PC-3 (cell line): ENCODE measurements at regions not wholly inside any gene's neighbourhood (a gene's known extent, or its start where the extent isn't known, plus 50 kb on each side); places are given as distances from the start of the nearest gene placed in this dataset.

Experiments
- ATAC-seq: fragments of 200-7000 bp; cut with Tn5 transposase; 2 replicates; pipeline ENCODE4 v1.9.1; 2020; ENCODE audit warnings: mild to moderate bottlenecking, moderate library complexity
- BruUV-seq: library from RNA; stranded (reverse); fragments of 400-500 nt; replicated peaks from 2 replicates; lab custom pipeline; 2021; lab: Mats Ljungman, UMichigan
- CTCF ChIA-PET: fragments of 300-600 bp; sonication (Branson Sonifier 250); formaldehyde crosslinking; loops from one replicate; lab custom pipeline; 2022; ENCODE audit warnings: antibody characterized with exemption; lab: Charles Lee
- POLR2A ChIA-PET: fragments of 300-600 bp; sonication (Branson Sonifier 250); formaldehyde crosslinking; loops from one replicate; lab custom pipeline; 2022; ENCODE audit warnings: antibody characterized with exemption; ENCODE audit not compliant: unreplicated experiment; lab: Charles Lee
- DNase-seq: peaks from one replicate; pipeline ENCODE4 v3.0.0-alpha.2; 2015
- H2AFZ ChIP-seq: fragments of 300-600 bp; sonication (generic); 2 replicates; pipeline ENCODE4 v1.6.0; 2016; ENCODE audit warnings: antibody characterized with exemption, low read length
- H3F3A ChIP-seq: fragments of 300-600 bp; sonication (generic); one replicate; pipeline ENCODE4 v1.6.0; 2017; ENCODE audit warnings: antibody characterized with exemption, low read length, control low read depth, mild to moderate bottlenecking; ENCODE audit not compliant: unreplicated experiment
- H3K27ac ChIP-seq: fragments of 300-600 bp; sonication (generic); 2 replicates; pipeline ENCODE4 v1.5.1; 2016; ENCODE audit warnings: mild to moderate bottlenecking, low read length
- H3K27me3 ChIP-seq: fragments of 300-600 bp; sonication (generic); 2 replicates; pipeline ENCODE4 v1.6.1; 2016; ENCODE audit warnings: low read length, mixed read lengths
- H3K36me3 ChIP-seq: fragments of 300-600 bp; sonication (generic); 2 replicates; pipeline ENCODE4 v1.6.1; 2016; ENCODE audit warnings: low read depth, mixed run types, low read length, mixed read lengths
- H3K4me1 ChIP-seq: fragments of 300-600 bp; sonication (generic); 2 replicates; pipeline ENCODE4 v1.5.1; 2016; ENCODE audit warnings: low read length; ENCODE audit not compliant: insufficient read depth
- H3K4me2 ChIP-seq: fragments of 300-600 bp; sonication (generic); 2 replicates; pipeline ENCODE4 v1.6.0; 2016; ENCODE audit warnings: low read length
- H3K4me3 ChIP-seq: fragments of 300-600 bp; sonication (generic); 2 replicates; pipeline ENCODE4 v1.5.1; 2016; ENCODE audit warnings: mild to moderate bottlenecking, low read length, mixed read lengths
- H3K79me2 ChIP-seq: fragments of 300-600 bp; sonication (generic); 2 replicates; pipeline ENCODE4 v1.6.1; 2017; ENCODE audit warnings: low read length, mixed read lengths
- H3K9ac ChIP-seq: fragments of 300-600 bp; sonication (generic); 2 replicates; pipeline ENCODE4 v1.6.0; 2016; ENCODE audit warnings: mild to moderate bottlenecking, low read length
- H3K9me2 ChIP-seq: fragments of 300-600 bp; sonication (generic); replicated peaks from 2 replicates; pipeline ENCODE4 v1.6.1; 2016; ENCODE audit warnings: mixed run types, low read length, mixed read lengths
- H3K9me3 ChIP-seq: fragments of 300-600 bp; sonication (generic); 2 replicates; pipeline ENCODE4 v1.6.1; 2016; ENCODE audit warnings: low read length, mixed read lengths
- H4K20me1 ChIP-seq: fragments of 300-600 bp; sonication (generic); 2 replicates; pipeline ENCODE4 v1.6.1; 2016; ENCODE audit warnings: low read length, mixed read lengths
- CTCF ChIP-seq: fragments of 300-600 bp; sonication (generic); conservative IDR thresholded peaks from 2 replicates; pipeline ENCODE4 v1.5.1; 2017; ENCODE audit warnings: antibody characterized with exemption, low read depth, mild to moderate bottlenecking, low read length
- EZH2 ChIP-seq: fragments of 300-600 bp; sonication (generic); IDR thresholded peaks from one replicate; pipeline ENCODE4 v1.6.1; 2017; ENCODE audit warnings: antibody characterized with exemption, mild to moderate bottlenecking, low read length; ENCODE audit not compliant: unreplicated experiment
- EZH2phosphoT487 ChIP-seq: fragments of 300-600 bp; sonication (generic); IDR thresholded peaks from 2 replicates; pipeline ENCODE4 v1.6.1; 2018; ENCODE audit warnings: mild to moderate bottlenecking, antibody characterized with exemption, low read length, borderline replicate concordance
- intact Hi-C: fragments of 100-400 bp; cut with micrococcal nuclease; formaldehyde crosslinking; loops from 2 replicates; pipeline ENCODE4 v1.9.0; 2023

GRCh38 chr5:110294281-110294680 lies 432.2 kb downstream of the TMEM232 start:
- no TSS peak for BruUV-seq
- TF ChIP-seq EZH2 (no peak), CTCF (no peak), EZH2phosphoT487 (no peak)
- Histone ChIP-seq H3K9ac (no peak overlapping the region), H3K9me3 (no peaks in the 10 kb centered on the region), H3K27ac (no peak overlapping the region), H2AFZ (no peak overlapping the region), H3F3A (no peaks in the 10 kb centered on the region), H3K36me3 (no peaks in the 10 kb centered on the region), H3K27me3 (no peaks in the 10 kb centered on the region), H3K9me2 (no peaks in the 10 kb centered on the region), H3K79me2 (no peaks in the 10 kb centered on the region), H3K4me1 (no peaks in the 10 kb centered on the region), H3K4me2 (no peak overlapping the region), H3K4me3 (no peak overlapping the region), H4K20me1 (no peaks in the 10 kb centered on the region)
- POLR2A ChIA-PET, result no interaction called here
- DNase-seq (no peak), ATAC-seq (no peak)
- CTCF ChIA-PET, result no interaction called here
- intact Hi-C loops, result no loop called here

- TF ChIP-seq EZH2, result no peak
- no peak for TF ChIP-seq EZH2phosphoT487
- TF ChIP-seq CTCF, result no peak
- Histone ChIP-seq H3K27ac (no peak overlapping the region), H3K36me3 (no peaks in the 10 kb centered on the region), H2AFZ (no peak overlapping the region), H3F3A (no peaks in the 10 kb centered on the region), H4K20me1 (no peaks in the 10 kb centered on the region), H3K9me3 (no peaks in the 10 kb centered on the region), H3K9ac (no peak overlapping the region), H3K4me3 (no peak overlapping the region), H3K4me1 (no peaks in the 10 kb centered on the region), H3K9me2 (no peaks in the 10 kb centered on the region), H3K4me2 (no peak overlapping the region), H3K27me3 (no peaks in the 10 kb centered on the region), H3K79me2 (no peaks in the 10 kb centered on the region)
- ATAC-seq, result no peak
- intact Hi-C loops, result no loop called here
- BruUV-seq, result no TSS peak
- DNase-seq, result no peak
- CTCF ChIA-PET, result no interaction called here
- POLR2A ChIA-PET, result no interaction called here
These were observed 429.3 kb downstream of the TMEM232 start for GRCh38 chr5:110297152-110297670.

GRCh38 chr5:110304176-110304575 lies 422.3 kb downstream of the TMEM232 start:
- POLR2A ChIA-PET, result no interaction called here
- no peak overlapping the region for H3K4me3 ChIP-seq
- H2AFZ ChIP-seq, result no peak overlapping the region
- CTCF ChIA-PET, result no interaction called here
- intact Hi-C loops, result no loop called here
- DNase-seq (no peak), ATAC-seq (no peak)
- no peaks in the 10 kb centered on the region for H3K36me3 ChIP-seq
- no peaks in the 10 kb centered on the region for H3K9me2 ChIP-seq
- no peaks in the 10 kb centered on the region for H3F3A ChIP-seq
- H3K4me2 ChIP-seq, result no peak overlapping the region
- no peaks in the 10 kb centered on the region for H3K79me2 ChIP-seq
- BruUV-seq, result no TSS peak
- H4K20me1 ChIP-seq, result no peaks in the 10 kb centered on the region
- no peaks in the 10 kb centered on the region for H3K4me1 ChIP-seq
- no peak overlapping the region for H3K27ac ChIP-seq
- H3K9me3 ChIP-seq, result no peaks in the 10 kb centered on the region
- no peak overlapping the region for H3K9ac ChIP-seq
- H3K27me3 ChIP-seq, result no peaks in the 10 kb centered on the region
- TF ChIP-seq EZH2 (no peak), EZH2phosphoT487 (no peak), CTCF (no peak)
